ENCODE measurements at regions not wholly inside any gene's neighbourhood (a gene's known extent, or its start where the extent isn't known, plus 50 kb on each side); places are given as distances from the start of the nearest gene placed in this dataset.

DNA sequence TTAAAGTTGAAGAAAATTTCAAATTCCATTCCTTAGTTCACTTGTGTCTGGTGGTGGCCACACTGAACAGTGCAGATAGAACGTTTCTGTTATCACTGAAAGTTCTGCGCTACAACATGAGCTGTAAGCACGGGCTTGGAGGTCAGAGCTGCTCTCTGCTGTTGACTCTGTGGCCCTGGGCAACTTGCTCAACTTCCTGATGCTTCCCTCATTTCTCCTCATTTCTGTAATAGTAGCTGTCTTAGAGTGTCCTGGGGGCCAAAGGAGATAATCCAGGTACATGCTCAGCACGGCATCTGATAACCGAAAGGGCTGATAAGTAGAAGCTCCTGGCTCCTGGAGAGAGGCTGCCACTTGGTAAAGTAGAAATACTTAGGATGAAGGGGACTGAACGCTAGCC, 92.3 kb upstream of the DUSP5 start:
- TF ChIP-seq, protein P1, sequence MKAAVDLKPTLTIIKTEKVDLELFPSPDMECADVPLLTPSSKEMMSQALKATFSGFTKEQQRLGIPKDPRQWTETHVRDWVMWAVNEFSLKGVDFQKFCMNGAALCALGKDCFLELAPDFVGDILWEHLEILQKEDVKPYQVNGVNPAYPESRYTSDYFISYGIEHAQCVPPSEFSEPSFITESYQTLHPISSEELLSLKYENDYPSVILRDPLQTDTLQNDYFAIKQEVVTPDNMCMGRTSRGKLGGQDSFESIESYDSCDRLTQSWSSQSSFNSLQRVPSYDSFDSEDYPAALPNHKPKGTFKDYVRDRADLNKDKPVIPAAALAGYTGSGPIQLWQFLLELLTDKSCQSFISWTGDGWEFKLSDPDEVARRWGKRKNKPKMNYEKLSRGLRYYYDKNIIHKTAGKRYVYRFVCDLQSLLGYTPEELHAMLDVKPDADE (IDR thresholded peaks at IDR 0.05): no peak
- TF ChIP-seq STAT1 (IDR thresholded peaks at IDR 0.05; ENCODE audit: unreplicated experiment) (no peak), EZH2 (IDR thresholded peaks at IDR 0.05; ENCODE audit: low read depth, unreplicated experiment) (no peak), NANOG (IDR thresholded peaks at IDR 0.05; ENCODE audit: borderline replicate concordance) (no peak), EZH2phosphoT487 (IDR thresholded peaks at IDR 0.05; ENCODE audit: unreplicated experiment) (no peak), JUNB (IDR thresholded peaks at IDR 0.05; ENCODE audit: unreplicated experiment) (no peak), POLR2AphosphoS5 (IDR thresholded peaks at IDR 0.05; ENCODE audit: low read depth) (no peak), ZNF114 (CRISPR knock-in tag; IDR thresholded peaks at IDR 0.05) (no peak), ZNF331 (CRISPR knock-in tag; IDR thresholded peaks at IDR 0.05; ENCODE audit: low read depth) (no peak), CREB1 (CRISPR knock-in tag; IDR thresholded peaks at IDR 0.05; ENCODE audit: low read depth) (no peak)
- TF ChIP-seq, protein P2, sequence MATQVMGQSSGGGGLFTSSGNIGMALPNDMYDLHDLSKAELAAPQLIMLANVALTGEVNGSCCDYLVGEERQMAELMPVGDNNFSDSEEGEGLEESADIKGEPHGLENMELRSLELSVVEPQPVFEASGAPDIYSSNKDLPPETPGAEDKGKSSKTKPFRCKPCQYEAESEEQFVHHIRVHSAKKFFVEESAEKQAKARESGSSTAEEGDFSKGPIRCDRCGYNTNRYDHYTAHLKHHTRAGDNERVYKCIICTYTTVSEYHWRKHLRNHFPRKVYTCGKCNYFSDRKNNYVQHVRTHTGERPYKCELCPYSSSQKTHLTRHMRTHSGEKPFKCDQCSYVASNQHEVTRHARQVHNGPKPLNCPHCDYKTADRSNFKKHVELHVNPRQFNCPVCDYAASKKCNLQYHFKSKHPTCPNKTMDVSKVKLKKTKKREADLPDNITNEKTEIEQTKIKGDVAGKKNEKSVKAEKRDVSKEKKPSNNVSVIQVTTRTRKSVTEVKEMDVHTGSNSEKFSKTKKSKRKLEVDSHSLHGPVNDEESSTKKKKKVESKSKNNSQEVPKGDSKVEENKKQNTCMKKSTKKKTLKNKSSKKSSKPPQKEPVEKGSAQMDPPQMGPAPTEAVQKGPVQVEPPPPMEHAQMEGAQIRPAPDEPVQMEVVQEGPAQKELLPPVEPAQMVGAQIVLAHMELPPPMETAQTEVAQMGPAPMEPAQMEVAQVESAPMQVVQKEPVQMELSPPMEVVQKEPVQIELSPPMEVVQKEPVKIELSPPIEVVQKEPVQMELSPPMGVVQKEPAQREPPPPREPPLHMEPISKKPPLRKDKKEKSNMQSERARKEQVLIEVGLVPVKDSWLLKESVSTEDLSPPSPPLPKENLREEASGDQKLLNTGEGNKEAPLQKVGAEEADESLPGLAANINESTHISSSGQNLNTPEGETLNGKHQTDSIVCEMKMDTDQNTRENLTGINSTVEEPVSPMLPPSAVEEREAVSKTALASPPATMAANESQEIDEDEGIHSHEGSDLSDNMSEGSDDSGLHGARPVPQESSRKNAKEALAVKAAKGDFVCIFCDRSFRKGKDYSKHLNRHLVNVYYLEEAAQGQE (IDR thresholded peaks at IDR 0.05; ENCODE audit: unreplicated experiment): no peak
- TF ChIP-seq, protein P3, sequence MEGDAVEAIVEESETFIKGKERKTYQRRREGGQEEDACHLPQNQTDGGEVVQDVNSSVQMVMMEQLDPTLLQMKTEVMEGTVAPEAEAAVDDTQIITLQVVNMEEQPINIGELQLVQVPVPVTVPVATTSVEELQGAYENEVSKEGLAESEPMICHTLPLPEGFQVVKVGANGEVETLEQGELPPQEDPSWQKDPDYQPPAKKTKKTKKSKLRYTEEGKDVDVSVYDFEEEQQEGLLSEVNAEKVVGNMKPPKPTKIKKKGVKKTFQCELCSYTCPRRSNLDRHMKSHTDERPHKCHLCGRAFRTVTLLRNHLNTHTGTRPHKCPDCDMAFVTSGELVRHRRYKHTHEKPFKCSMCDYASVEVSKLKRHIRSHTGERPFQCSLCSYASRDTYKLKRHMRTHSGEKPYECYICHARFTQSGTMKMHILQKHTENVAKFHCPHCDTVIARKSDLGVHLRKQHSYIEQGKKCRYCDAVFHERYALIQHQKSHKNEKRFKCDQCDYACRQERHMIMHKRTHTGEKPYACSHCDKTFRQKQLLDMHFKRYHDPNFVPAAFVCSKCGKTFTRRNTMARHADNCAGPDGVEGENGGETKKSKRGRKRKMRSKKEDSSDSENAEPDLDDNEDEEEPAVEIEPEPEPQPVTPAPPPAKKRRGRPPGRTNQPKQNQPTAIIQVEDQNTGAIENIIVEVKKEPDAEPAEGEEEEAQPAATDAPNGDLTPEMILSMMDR (conservative IDR thresholded peaks at IDR 0.05; ENCODE audit: low read depth in 2 of 2): no peak
- Mint-ChIP-seq H3K27me3 (ENCODE audit: insufficient read depth, low read depth, poor library complexity) (peaks cover 6% of the 10 kb centered on the region), H3K4me1 (peaks cover 15% of the 10 kb centered on the region), H3K36me3 (ENCODE audit: low read depth) (no peaks in the 10 kb centered on the region), H3K9me3 (no peaks in the 10 kb centered on the region), H3K27ac (no peak overlapping the region), H3K4me3 (no peak overlapping the region)
- H3K36me3 ChIP-seq (ENCODE audit: insufficient read depth): no peaks in the 10 kb centered on the region
- no peaks in the 10 kb centered on the region for H4K20me1 ChIP-seq (replicated peaks; ENCODE audit: insufficient read depth)
- no peak for ATAC-seq
- no peaks in the 10 kb centered on the region for H3K27me3 ChIP-seq (ENCODE audit: insufficient read depth)
- no peak overlapping the region for H2AFZ ChIP-seq
- H3K27ac ChIP-seq (ENCODE audit: low read depth): no peak overlapping the region
- no peak overlapping the region for H3K4me3 ChIP-seq
- no peak for DNase-seq (ENCODE audit: low spot score)
- H3K79me2 ChIP-seq (replicated peaks; ENCODE audit: insufficient read depth): no peaks in the 10 kb centered on the region
- no peaks in the 10 kb centered on the region for H3K9me2 ChIP-seq (ENCODE audit: insufficient read depth)
- H3K4me1 ChIP-seq (ENCODE audit: insufficient read depth): 0 out of 2 replicates have a peak, but pooled peaks cover 8% of the 10 kb centered on the region
- no peaks in the 10 kb centered on the region for H3F3A ChIP-seq (replicated peaks; ENCODE audit: low read depth)
- H3K4me2 ChIP-seq: no peak overlapping the region

Measured in GM23338 (cell line).